HuH-7.5 (cell line): ENCODE measurements at regions not wholly inside any gene's neighbourhood (a gene's known extent, or its start where the extent isn't known, plus 50 kb on each side); places are given as distances from the start of the nearest gene placed in this dataset.
"Not testable (repeated sequence)": the region's sequence is repeated elsewhere in the genome, so short reads cannot be mapped to it uniquely, and the experiment has no call there.

Source experiments
- DNase-seq: peaks from one replicate; pipeline ENCODE4 v3.0.0; 2011; ENCODE audit warnings: low spot score

DNA sequence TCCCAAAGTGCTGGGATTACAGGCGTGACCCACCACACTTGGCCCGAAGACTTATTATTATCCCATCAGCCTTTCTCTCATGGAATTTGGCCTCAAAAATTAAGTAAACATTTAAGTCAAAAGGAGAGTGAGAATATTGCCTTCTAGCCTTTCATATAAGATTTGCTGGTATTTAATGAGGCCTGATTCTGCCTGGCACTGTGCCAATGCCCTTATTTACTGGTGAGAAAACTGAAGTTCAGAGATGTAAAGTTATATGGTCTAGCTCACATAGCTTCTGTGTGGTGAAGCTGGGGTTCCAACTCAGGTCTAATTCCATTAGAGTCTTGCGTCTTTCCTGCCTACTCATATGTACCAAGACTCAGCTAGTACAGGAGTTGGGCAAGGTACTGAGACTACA is 260.2 kb downstream of the SDHAF3 start:
- no peak for DNase-seq

DNA sequence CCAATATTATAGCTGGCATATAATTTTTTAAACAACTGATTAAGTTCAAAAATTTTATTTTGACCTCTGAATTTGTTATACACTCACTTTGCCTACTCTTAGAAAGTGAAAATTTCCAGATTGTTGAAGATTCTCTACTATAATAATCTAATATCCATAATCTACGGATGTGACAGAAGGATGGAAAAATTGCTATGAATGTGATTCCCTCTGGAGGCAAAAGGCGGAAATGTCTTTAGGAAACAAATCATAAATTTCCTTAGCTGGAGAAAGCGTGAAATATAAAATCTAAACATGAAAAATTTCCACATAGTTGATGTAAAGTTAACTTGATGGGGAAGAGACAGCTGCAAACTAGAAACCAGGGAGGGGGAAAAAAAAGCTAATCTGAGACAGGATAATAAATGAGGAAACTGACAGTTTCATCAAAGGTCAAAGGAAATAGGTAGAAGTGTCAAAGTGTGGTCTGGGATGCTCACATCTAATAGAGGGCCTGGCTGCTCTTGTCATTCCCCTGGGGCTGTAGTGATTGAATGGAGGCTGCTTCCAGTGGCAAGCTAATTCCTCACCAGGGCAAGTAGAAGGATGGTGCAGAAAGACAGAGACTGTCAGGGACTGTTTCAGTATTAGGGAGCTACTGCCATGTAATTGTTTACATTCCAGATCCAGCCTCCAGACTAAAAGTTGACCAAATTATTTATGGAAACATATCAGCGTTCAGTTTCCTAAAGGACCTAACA is 264.5 kb downstream of the SDHAF3 start:
- DNase-seq = no peak

DNA sequence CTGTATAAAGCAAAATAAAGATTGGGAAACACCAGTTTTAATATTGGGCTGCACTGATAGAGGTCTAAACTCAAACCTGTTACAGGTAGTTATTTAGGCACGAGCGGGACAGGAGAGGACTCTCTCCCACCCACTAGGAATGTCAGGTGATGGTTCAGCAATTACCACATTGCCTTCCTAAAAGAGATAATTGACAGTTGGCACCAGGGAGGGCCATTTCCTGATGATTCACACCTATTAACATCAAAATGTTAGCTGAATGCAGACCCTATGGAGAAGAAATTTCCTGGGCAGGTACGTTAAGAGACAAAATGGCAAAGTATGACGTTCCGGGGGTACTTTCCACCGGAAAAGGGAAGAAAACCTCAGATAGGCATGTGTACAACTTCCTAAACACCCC is 272.6 kb downstream of the SDHAF3 start:
- no peak for DNase-seq

DNA sequence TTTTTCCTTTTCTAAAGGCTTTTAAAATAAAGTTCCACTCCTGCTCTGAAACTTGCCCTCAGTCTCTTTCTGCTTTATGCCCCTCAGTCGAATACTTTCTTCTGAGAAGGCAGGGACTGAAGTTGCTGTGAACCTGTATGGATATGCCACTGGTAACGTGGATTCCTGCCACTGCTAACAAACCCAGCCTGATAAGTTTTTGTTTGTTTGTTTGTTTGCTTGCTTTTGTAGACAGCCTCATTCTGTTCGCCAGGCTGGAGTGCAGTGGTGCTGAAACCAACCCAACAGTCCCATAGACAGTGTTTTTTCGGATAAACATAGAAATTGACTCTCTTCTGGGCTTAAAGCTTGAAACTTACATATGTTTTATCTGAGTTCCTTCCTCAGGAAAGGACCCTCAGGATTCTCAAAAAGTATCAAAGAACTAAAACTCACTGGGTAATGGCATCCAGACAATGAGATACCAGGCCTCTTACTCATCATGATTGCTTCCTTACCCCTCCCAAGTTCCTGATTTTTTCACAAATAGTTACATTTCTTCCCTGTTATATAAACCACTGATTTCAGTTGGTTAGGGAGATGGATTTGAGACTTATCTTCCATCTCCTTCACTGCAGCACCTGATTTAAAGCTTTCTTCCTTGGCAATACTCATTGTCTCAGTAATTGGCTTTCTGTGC is 273.6 kb downstream of the SDHAF3 start:
- no peak for DNase-seq

DNA sequence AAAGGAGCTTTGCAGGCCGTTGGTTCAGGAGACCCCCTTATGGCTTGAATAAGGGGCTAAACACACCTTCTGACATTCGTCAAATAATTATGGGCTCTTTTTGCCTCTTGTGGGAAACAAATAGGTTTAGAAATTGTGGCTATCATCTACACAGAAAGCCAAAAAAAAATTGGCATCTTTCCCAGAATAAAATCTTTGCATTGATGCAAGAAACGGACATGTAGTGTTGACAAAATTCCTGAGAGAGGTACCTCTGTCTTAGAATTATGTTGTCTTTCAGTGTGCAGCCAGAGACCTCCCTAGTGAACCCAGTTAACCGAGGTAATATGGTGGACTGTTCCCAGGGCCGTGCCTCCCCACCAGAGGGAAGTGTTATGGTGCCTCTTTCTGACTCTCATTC is 283.9 kb downstream of the SDHAF3 start:
- DNase-seq = no peak

DNA sequence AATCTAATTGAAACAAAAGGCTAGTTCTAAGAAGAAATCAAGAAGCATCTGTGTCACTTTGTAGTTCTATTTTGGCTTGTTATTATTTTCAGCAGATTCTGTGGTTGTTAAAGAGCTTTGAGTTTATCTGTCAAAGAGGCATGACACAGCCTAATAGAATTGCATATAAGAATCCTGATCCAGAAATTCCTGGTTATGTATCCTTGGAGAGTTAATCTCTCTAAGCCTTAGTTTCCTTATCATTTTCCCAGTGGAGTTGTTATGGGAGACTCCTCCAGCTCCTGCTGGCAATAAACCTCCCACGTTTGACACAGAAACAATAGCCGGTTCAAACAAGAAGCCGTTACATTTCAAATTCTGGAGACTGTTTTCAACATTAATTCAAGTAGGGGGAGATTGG is 288.3 kb downstream of the SDHAF3 start:
- no peak for DNase-seq

DNA sequence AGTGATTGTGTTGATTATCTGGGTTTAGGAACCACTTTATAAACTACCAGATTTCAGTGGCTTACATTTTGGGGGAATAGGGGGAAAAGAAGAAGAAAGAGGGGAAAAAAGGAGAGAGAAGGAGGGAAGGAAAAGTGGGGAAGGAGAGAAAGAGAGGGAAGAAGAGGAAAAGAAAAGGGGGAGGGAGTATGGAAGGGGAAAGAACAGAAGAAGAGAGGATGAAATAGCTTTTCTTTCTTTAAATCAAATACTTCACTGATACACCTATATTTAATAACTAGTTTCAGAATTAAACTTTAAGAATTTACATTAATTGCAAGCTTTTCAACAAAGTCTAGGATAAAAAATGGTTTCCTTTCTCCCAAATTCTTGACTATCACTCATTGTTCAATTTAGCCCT is 289.6 kb downstream of the SDHAF3 start:
- no peak for DNase-seq

DNA sequence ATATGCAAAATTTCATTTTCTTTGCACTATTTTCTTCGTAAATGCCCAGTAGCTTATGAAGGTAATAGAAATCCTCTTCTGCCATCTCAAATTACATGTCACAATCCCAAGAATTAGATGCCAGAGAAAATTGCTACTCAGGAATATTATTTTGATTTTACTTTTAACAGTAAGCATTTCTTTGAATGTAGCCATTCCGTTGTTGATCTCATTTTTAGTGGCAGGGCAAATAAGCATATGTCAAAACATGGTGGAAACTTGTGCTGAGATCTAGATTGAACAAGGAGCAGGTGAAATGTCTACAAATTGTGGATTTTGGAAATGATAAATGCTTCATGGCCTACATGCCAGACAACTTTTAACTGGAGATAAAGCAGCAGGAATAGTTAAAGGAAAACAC is 291.8 kb downstream of the SDHAF3 start:
- DNase-seq = no peak

DNA sequence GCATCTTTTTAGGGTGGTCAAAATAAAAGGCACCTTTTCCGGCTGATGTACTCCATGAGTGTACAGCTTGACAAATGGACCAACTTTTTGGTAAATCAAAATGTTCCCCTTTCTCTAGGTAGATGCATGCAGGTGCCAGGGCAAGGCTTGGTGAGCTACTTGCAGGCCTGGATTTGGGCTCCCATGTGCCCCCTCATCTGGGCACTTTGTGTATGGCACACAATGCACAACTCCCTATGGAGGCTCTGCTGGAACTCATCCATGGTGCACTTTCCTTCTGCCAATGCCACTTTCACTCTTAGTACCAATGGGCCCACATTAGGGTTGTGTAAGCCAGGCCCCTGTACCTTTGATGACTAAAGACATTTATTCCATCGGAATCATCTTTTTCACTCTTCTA is 300.8 kb downstream of the SDHAF3 start:
- DNase-seq = peak; percentile 8

DNA sequence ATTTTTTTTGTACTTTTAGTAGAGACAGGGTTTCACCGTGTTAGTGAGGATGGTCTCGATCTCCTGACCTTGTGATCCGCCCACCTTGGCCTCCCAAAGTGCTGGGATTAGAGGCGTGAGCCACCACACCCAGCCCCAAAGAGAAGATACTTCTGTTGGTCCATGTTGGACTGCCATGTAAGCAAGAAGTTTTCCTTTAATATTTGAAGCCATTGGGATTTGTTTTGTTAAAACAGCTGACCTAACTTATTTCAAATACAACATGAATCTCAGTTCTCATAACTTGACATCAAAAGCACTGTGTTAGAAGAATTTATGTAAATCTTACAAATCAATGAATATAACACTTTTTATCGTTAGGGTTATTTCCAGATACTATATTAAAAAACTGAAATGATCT is 302.4 kb downstream of the SDHAF3 start:
- no peak for DNase-seq

DNA sequence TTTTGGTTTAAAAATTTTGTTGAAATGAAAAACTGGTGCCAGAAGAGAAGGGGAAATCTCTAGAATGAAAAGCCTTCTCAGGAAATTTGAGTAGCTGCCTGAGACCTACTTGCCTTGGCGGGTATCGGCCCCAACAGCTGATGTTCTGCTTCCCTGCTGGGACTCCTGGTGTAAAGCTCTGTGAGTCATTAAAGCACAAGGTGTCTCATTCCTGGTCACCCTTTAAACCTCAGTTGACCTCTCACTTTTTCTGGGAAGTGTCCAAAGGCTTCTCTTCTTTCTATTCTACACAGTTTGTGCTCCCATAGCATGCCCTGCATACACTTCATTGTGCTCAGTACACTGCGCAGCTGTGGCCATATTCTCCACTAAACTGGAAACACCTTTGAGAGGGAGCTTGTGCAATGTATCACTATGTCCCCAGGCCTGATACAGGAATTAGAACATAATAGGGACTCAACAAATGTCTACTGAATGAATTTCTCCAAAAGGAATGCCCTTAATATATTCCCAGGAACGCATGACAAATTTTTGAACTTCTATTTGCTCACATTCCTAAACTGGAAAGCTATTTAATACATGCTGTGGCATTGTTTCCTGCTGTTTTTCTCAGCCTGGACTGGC is 303.9 kb downstream of the SDHAF3 start:
- no peak for DNase-seq

DNA sequence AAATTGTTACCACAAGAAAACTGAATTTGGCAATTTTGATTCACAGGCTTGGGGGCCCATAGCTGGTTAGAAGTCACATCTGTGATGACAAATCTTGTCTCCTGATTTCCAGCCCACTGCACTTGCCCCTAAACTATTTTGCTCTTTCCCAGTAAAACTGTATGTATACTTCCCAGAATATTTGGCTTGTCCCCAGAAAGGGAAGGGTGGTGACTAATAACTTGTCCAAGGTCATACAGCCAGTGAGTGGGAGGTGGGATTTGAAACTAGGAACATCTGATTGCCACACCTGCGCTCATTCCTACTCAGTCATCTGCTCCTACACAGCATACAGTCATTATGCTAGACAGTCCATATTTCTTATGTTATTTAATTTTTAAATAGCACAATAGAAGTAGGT is 304.5 kb downstream of the SDHAF3 start:
- no peak for DNase-seq

DNA sequence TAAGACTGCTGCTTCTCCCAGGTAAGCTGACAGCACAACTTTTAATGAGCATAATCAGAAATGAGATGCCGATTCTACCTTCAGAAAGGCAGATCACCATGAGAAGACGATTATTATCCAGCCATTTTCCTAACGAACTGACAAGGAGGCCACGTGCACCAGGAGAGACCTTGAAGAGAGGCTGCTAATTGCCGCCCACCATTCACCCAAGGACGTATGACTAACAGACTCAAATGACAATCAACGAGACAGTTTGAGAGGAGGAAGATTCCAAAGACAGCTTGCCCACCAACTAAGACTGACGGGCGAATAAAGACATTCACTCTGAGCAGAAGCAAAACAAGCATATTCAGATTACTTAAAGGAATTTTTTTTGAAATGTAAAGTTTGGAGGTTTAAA is 301.9 kb upstream of the TAC1 start:
- DNase-seq = no peak

DNA sequence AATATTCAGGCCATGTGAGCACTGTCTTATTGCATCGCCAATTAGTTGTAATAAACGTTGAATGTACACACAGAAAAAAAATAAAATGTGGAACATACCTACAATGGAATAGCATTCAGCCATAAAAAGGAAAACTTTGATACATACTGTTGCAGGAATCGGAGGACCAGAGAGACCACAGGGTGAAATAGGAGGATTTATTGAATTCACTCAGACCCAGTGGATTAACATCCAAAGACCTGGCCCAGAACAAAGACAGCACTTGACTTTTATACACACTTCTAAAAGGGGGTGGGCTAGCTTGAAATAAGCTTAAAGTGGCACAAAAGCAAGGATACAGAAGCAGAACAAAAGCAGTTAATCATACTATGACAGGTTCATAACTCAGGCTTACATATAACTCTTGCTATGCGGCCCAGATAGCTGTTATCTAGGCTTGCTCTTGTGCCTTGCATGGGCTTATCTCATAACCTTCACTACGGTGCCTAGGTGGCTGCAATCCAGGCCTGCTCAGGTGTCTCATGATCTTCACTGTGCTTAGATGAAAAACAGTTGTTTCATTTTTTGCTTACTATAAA is 292.2 kb upstream of the TAC1 start:
- DNase-seq = no peak

DNA sequence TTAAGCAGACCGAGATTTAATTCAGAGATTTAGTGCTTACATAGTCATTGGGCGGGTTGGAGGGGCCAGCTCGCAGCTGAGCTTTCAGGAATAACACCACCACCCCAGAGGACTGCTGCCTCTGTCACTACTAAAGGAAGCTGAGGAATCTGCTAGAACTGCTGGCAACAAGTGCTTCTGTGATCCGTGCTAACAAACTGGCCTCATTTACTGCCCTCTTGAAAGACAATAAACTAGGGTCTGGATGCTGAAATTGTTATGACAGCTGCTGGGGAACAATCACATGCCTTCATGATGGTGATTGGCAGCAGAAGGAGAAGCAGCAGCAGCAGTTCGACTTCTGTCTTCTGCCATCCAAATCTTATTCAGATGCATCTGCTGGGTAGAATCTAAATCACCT is 285.5 kb upstream of the TAC1 start:
- DNase-seq = no peak

DNA sequence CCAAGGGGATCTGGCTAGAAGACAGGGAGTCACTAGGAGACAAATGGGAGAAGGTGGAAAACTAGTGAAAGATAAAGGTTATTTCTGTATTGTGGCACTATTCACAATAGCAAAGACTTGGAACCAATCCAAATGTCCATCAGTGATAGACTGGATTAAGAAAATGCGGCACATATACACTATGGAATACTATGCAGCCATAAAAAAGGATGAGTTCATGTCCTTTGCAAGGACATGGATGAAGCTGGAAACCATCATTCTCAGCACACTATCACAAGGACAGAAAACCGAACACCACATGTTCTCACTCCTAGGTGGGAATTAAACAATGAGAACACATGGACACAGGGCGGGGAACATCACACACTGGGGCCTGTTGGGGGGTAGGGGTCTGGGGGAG is 282.4 kb upstream of the TAC1 start:
- not testable (repeated sequence) for DNase-seq

DNA sequence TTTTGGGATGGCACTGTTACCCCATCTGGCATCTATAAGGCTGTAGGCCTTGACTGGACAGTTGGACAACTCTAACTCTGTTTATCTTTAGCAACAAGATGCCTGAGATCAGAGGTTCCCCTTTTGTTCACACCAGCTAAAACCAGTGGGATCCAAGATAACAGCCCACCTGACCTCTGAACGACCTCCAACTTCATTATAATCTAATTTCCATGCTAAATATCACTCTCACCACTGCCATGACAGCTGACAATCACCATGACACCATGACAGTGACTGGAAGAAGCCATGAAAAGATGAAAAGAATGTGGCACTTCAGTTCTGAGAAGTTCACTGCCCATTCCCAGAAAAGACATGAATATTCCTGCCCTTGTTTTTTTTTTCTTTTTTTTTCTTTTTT is 281.4 kb upstream of the TAC1 start:
- DNase-seq = no peak

DNA sequence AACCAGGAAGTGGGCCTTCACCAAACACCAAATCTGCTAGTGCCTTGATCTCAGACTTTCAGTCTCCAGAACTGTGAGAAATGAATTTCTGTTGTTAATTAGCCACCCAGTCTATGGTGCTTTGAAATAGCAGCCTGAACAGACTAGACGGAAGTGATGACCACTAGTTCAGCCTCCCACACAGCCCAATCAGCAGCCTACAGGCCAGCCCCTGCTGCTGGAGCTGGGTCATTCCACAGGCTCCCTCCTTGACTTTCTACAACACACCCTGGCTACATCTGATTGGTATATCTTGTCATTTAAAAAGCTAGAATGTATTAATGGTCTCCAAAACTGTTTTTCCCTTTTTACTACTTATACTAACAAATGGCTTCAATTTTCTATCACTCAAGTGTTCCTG is 277.2 kb upstream of the TAC1 start:
- no peak for DNase-seq

DNA sequence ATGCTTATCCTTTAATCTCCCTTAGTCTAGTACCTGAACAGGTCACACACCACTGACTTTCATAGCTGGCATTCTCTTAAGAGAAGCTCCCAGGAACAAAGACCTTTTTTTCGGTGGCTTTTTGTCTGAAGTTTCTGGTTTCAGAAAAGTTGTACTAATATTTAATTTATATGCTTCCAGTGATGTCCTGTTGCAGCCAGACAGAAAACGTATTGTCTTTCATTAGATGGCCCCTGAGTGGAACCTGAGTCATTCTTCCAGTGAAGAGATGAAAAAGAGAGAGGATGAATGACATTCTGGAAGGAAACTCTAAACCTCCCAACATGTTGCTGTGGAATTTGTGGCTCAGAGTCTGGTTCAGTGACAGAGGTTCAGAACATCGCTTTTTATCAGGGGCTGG is 274.8 kb upstream of the TAC1 start:
- no peak for DNase-seq

DNA sequence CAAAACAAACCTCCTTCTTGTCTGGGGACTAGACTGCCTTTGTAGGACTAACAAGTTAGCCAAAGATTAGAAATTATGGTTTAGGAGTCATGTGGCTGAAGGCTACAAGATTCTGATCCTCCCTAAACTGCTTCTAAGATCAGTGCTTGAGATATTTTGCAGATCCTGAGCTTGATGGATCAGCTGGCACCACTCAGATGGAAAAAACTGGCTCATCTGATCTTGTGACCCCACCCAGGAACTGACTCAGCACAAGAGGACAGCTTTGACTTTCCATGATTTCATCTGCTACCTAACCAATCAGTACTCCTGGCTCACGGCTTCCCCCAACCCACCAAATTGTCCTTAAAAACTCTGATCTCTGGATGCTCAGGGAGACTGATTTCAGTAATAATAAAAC is 271.5 kb upstream of the TAC1 start:
- DNase-seq = no peak

DNA sequence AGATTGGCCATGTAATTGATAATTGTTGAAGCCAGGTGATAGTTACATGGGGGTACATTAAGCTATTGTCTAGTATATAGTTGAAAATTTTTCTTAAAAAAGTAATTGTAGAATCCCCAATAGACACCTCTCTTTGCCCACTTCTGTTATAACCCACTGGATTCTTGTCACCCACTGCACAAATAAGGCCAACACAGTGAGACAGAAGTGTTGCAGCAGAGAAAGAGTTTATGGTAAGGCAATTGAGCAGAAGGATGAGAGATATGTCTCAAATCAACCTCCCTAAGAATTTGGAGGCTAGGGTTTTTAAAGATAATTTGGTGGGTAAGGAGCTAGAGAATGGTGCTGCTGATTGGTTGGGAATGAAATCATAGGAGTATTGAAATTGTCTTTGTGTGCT is 270.3 kb upstream of the TAC1 start:
- no peak for DNase-seq

DNA sequence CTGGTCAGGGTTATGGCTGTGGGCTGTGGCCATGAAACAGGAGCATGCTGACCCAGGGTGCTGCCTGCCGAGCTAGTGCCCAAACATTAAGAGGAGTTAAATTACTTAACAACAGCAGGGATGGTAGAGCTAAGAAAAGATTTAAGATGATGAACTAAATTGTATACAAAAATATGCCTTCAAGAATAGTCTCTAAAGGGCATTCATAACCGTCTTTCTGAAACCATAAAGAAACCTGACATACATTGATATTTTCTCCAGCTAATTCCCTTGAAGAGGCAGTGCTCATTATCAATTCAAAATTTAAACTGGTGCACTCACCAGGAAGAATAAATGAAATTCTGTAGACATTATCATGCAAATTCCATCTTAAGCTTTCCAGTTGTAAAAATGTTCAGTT is 265.8 kb upstream of the TAC1 start:
- DNase-seq = no peak

DNA sequence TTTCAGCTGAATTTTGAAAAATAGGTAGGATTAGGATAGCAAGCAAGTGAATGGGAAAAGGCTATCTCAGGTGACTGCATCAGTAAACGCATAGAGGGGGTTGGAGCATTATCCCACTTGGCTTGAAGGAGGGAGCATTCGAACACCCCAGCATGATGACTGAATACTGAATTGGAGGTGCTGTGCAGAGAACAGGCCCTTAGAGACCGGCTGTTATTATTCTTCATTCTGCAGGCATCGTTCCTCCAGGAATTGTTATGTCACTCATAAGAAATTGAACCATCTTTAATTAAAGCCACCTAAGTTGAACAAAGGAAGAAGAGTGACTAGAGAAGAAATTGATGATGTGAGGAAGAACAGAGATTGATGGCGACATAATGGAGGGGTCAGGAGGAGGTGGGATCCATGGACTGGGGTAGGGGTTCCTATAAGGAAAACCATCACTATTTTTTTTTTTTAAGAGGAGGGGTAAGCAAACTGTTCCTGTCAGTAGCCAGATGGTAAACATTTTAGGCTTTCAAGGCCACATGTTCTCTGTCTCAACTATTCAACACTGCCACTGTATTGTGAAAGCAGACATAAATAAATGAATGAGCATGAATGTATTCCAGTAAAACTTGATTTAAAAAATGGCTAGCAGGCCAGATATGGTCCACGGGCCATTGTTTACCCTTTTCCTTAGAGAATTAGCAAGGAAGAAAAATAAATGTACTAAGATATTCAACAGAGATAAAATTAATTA is 264.7 kb upstream of the TAC1 start:
- DNase-seq = no peak
